ENCODE measurements at regions not wholly inside any gene's neighbourhood (a gene's known extent, or its start where the extent isn't known, plus 50 kb on each side); places are given as distances from the start of the nearest gene placed in this dataset.

- H3K79me2 ChIP-seq (ENCODE audit: insufficient read depth, low read length): no peaks in the 10 kb centered on the region
- Mint-ChIP-seq H3K4me3 (no peak overlapping the region), H3K9me3 (peaks cover 0 to 4% (median 0%) of the 10 kb centered on the region in 7 donors), H3K4me1 (no peaks in the 10 kb centered on the region), H3K36me3 (no peaks in the 10 kb centered on the region), H3K27me3 (ENCODE audit: low read depth in 3 of 3) (no peaks in the 10 kb centered on the region), H3K27ac (no peak overlapping the region)
- H3K9me3 ChIP-seq (replicated peaks in 1 of 2; ENCODE audit: control insufficient read depth in 1 of 2, insufficient read depth in 1 of 2, low read length in 2 of 2): no peaks in the 10 kb centered on the region
- no peak overlapping the region for H2AFZ ChIP-seq (ENCODE audit: insufficient read depth, low read depth, low read length, poor library complexity, severe bottlenecking)
- no peaks in the 10 kb centered on the region for H3K4me1 ChIP-seq (ENCODE audit: control insufficient read depth in 1 of 2, insufficient read depth in 2 of 2, low read length in 2 of 2)
- H3K36me3 ChIP-seq (replicated peaks in 1 of 2; ENCODE audit: control insufficient read depth in 1 of 2, insufficient read depth in 2 of 2, low read length in 2 of 2): no peaks in the 10 kb centered on the region
- H3K27me3 ChIP-seq (ENCODE audit: control insufficient read depth in 2 of 2, insufficient read depth in 2 of 2, low read length in 2 of 2): no peaks in the 10 kb centered on the region
- no peak for DNase-seq
- no peaks in the 10 kb centered on the region for H4K20me1 ChIP-seq (ENCODE audit: insufficient read depth, low read length)
- no peak overlapping the region for H3K9ac ChIP-seq (ENCODE audit: insufficient read depth, low read length, poor library complexity, severe bottlenecking)
- 100% methylated on average over 1 of the region's 2 CpGs for WGBS (ENCODE audit: insufficient coverage)
- H3K27ac ChIP-seq (ENCODE audit: low read depth in 1 of 2, low read length in 2 of 2): no peak overlapping the region
- H3K4me2 ChIP-seq (replicated peaks; ENCODE audit: extremely low read depth, low read length, poor library complexity, severe bottlenecking): no peak overlapping the region
- intact Hi-C loops (cut with micrococcal nuclease): no loop called here
- no peak for TF ChIP-seq CTCF (IDR thresholded peaks at IDR 0.05)
- no peak overlapping the region for H3K4me3 ChIP-seq (replicated peaks in 1 of 3; ENCODE audit: low read depth in 2 of 3, low read length in 3 of 3)
These were observed 159.9 kb upstream of the PDGFD start for GRCh38 chr11:104323841-104324240.

GRCh38 chr11:104322696-104323095 lies 158.7 kb upstream of the PDGFD start:
- Histone ChIP-seq H2AFZ (ENCODE audit: insufficient read depth, low read depth, low read length, poor library complexity, severe bottlenecking) (no peak overlapping the region), H3K4me2 (replicated peaks; ENCODE audit: extremely low read depth, low read length, poor library complexity, severe bottlenecking) (no peak overlapping the region), H3K4me1 (ENCODE audit: control insufficient read depth in 1 of 2, insufficient read depth in 2 of 2, low read length in 2 of 2) (no peaks in the 10 kb centered on the region), H3K4me3 (replicated peaks in 1 of 3; ENCODE audit: low read depth in 2 of 3, low read length in 3 of 3) (no peak overlapping the region), H3K79me2 (ENCODE audit: insufficient read depth, low read length) (no peaks in the 10 kb centered on the region), H3K9ac (ENCODE audit: insufficient read depth, low read length, poor library complexity, severe bottlenecking) (no peak overlapping the region), H3K27ac (ENCODE audit: low read depth in 1 of 2, low read length in 2 of 2) (no peak overlapping the region), H3K36me3 (replicated peaks in 1 of 2; ENCODE audit: control insufficient read depth in 1 of 2, insufficient read depth in 2 of 2, low read length in 2 of 2) (no peaks in the 10 kb centered on the region), H4K20me1 (ENCODE audit: insufficient read depth, low read length) (no peaks in the 10 kb centered on the region), H3K9me3 (replicated peaks in 1 of 2; ENCODE audit: control insufficient read depth in 1 of 2, insufficient read depth in 1 of 2, low read length in 2 of 2) (no peaks in the 10 kb centered on the region), H3K27me3 (ENCODE audit: control insufficient read depth in 2 of 2, insufficient read depth in 2 of 2, low read length in 2 of 2) (no peaks in the 10 kb centered on the region)
- Mint-ChIP-seq H3K4me3 (no peak overlapping the region), H3K27ac (no peak overlapping the region), H3K36me3 (no peaks in the 10 kb centered on the region), H3K9me3 (peaks cover 0 to 4% (median 0%) of the 10 kb centered on the region in 7 donors), H3K27me3 (ENCODE audit: low read depth in 3 of 3) (peaks cover 0 to under 1% (median 0%) of the 10 kb centered on the region in 3 donors), H3K4me1 (no peaks in the 10 kb centered on the region)
- intact Hi-C loops (cut with micrococcal nuclease): no loop called here
- no peak for DNase-seq
- TF ChIP-seq CTCF (IDR thresholded peaks at IDR 0.05): no peak
- WGBS (ENCODE audit: insufficient coverage): 72% methylated on average over 4 of the region's 4 CpGs

Data from CD14-positive monocyte (primary cell).